ENCODE measurements at regions not wholly inside any gene's neighbourhood (a gene's known extent, or its start where the extent isn't known, plus 50 kb on each side); places are given as distances from the start of the nearest gene placed in this dataset.

DNA sequence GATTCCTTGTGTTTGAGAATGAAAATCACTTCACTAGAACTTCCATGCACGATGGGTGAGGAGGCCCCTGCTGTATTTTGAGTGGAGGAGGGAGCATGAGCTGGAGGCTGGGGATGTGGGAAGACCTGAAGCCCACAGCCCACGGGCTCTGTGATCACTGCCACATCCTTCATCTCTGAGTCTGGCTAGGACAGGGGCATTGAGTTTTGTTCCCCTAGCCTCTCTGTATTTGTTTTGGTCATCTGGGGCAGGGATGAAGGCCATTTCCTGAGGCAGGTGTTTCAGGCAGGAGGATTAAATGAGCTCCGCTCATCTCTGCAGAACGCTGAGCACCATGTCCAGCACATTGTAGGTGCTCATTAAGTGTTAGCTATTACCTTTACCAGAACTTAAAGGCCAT is 293.6 kb downstream of the GLRX3 start:
- TF ChIP-seq, protein P1, sequence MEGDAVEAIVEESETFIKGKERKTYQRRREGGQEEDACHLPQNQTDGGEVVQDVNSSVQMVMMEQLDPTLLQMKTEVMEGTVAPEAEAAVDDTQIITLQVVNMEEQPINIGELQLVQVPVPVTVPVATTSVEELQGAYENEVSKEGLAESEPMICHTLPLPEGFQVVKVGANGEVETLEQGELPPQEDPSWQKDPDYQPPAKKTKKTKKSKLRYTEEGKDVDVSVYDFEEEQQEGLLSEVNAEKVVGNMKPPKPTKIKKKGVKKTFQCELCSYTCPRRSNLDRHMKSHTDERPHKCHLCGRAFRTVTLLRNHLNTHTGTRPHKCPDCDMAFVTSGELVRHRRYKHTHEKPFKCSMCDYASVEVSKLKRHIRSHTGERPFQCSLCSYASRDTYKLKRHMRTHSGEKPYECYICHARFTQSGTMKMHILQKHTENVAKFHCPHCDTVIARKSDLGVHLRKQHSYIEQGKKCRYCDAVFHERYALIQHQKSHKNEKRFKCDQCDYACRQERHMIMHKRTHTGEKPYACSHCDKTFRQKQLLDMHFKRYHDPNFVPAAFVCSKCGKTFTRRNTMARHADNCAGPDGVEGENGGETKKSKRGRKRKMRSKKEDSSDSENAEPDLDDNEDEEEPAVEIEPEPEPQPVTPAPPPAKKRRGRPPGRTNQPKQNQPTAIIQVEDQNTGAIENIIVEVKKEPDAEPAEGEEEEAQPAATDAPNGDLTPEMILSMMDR (IDR thresholded peaks at IDR 0.05), result no peak
- TF ChIP-seq POLR2AphosphoS5 (IDR thresholded peaks at IDR 0.05), result no peak
- no peak for TF ChIP-seq POLR2A (IDR thresholded peaks at IDR 0.05)
